ENCODE measurements at regions not wholly inside any gene's neighbourhood (a gene's known extent, or its start where the extent isn't known, plus 50 kb on each side); places are given as distances from the start of the nearest gene placed in this dataset.

- H3K9me3 ChIP-seq (ENCODE audit: control insufficient read depth, insufficient read depth, low read length), result no peaks in the 10 kb centered on the region
- no peaks in the 10 kb centered on the region for H3K27me3 ChIP-seq (ENCODE audit: control insufficient read depth, insufficient read depth, low read length)
- DNase-seq (ENCODE audit: low read depth, low spot score), result no peak
- no peak overlapping the region for H3K4me3 ChIP-seq (ENCODE audit: low read depth, low read length)
- CTCF ChIA-PET, result no interaction called here
- no peak overlapping the region for H3K27ac ChIP-seq (ENCODE audit: low read depth, low read length)
- TF ChIP-seq CTCF (IDR thresholded peaks at IDR 0.05; ENCODE audit: low read depth, low read length), result no peak
- POLR2A ChIA-PET, result no interaction called here
Observed at GRCh38 chr4:170723171-170723570, 633.4 kb upstream of the AADAT start.

GRCh38 chr4:170721812-170722373 is 632.1 kb upstream of the AADAT start:
- Histone ChIP-seq H3K27me3 (ENCODE audit: control insufficient read depth, insufficient read depth, low read length) (no peaks in the 10 kb centered on the region), H3K4me3 (ENCODE audit: low read depth, low read length) (no peak overlapping the region), H3K27ac (ENCODE audit: low read depth, low read length) (no peak overlapping the region), H3K9me3 (ENCODE audit: control insufficient read depth, insufficient read depth, low read length) (no peaks in the 10 kb centered on the region)
- no peak for TF ChIP-seq CTCF (IDR thresholded peaks at IDR 0.05; ENCODE audit: low read depth, low read length)
- ChIA-PET CTCF (no interaction called here), POLR2A (no interaction called here)
- DNase-seq (ENCODE audit: low read depth, low spot score), result no peak

- ChIA-PET POLR2A (no interaction called here), CTCF (interaction anchor here (0.8 to 1.2 kb wide), 3 partner anchors 97 to 457 kb away, joined by 3 to 4 read pairs (median 3); no protein-coding TSS in a partner anchor)
- peak; percentile 14; the same call in 1 of the 2 replicates for TF ChIP-seq CTCF (IDR thresholded peaks at IDR 0.05; ENCODE audit: low read depth, low read length)
- H3K9me3 ChIP-seq (ENCODE audit: control insufficient read depth, insufficient read depth, low read length), result peaks cover 10% of the 10 kb centered on the region
- no peak overlapping the region for H3K4me3 ChIP-seq (ENCODE audit: low read depth, low read length)
- no peak overlapping the region for H3K27ac ChIP-seq (ENCODE audit: low read depth, low read length)
- H3K27me3 ChIP-seq (ENCODE audit: control insufficient read depth, insufficient read depth, low read length), result no peaks in the 10 kb centered on the region
- DNase-seq (ENCODE audit: low read depth, low spot score), result no peak
Observed at GRCh38 chr4:170716868-170717267, 627.1 kb upstream of the AADAT start.

- CTCF ChIA-PET, result no interaction called here
Observed at GRCh38 chr4:170705907-170706306, 616.2 kb upstream of the AADAT start.

GRCh38 chr4:170700064-170700463 is 610.3 kb upstream of the AADAT start:
- Histone ChIP-seq H3K27ac (ENCODE audit: low read depth, low read length) (no peak overlapping the region), H3K9me3 (ENCODE audit: control insufficient read depth, insufficient read depth, low read length) (peaks cover 3% of the 10 kb centered on the region; the same call in 1 of the 2 replicates), H3K4me3 (ENCODE audit: low read depth, low read length) (no peak overlapping the region), H3K27me3 (ENCODE audit: control insufficient read depth, insufficient read depth, low read length) (no peaks in the 10 kb centered on the region)
- no peak for TF ChIP-seq CTCF (IDR thresholded peaks at IDR 0.05; ENCODE audit: low read depth, low read length)
- ChIA-PET POLR2A (no interaction called here), CTCF (no interaction called here)
- no peak for DNase-seq (ENCODE audit: low read depth, low spot score)

More at GRCh38 chr4:170705907-170706306, 616.2 kb upstream of the AADAT start:
- DNase-seq (ENCODE audit: low read depth, low spot score), result no peak
- Histone ChIP-seq H3K4me3 (ENCODE audit: low read depth, low read length) (no peak overlapping the region), H3K27me3 (ENCODE audit: control insufficient read depth, insufficient read depth, low read length) (no peaks in the 10 kb centered on the region), H3K9me3 (ENCODE audit: control insufficient read depth, insufficient read depth, low read length) (peaks cover 4% of the 10 kb centered on the region; the same call in 1 of the 2 replicates), H3K27ac (ENCODE audit: low read depth, low read length) (no peak overlapping the region)
- POLR2A ChIA-PET, result no interaction called here
- TF ChIP-seq CTCF (IDR thresholded peaks at IDR 0.05; ENCODE audit: low read depth, low read length), result no peak
